GM23248 (cell line): ENCODE measurements at regions not wholly inside any gene's neighbourhood (a gene's known extent, or its start where the extent isn't known, plus 50 kb on each side); places are given as distances from the start of the nearest gene placed in this dataset.

Source experiments
- EZH2 ChIP-seq: fragments of 200-600 bp; sonication (generic); IDR thresholded peaks from 2 replicates; pipeline ENCODE4 v1.6.1; 2018; ENCODE audit warnings: antibody characterized with exemption, mild to moderate bottlenecking; ENCODE audit not compliant: insufficient read depth, poor library complexity, severe bottlenecking
- EZH2phosphoT487 ChIP-seq: fragments of 200-600 bp; sonication (generic); IDR thresholded peaks from 2 replicates; pipeline ENCODE4 v1.6.1; 2018; ENCODE audit warnings: antibody characterized with exemption, moderate library complexity, mild to moderate bottlenecking, low read depth; ENCODE audit not compliant: insufficient read depth

DNA sequence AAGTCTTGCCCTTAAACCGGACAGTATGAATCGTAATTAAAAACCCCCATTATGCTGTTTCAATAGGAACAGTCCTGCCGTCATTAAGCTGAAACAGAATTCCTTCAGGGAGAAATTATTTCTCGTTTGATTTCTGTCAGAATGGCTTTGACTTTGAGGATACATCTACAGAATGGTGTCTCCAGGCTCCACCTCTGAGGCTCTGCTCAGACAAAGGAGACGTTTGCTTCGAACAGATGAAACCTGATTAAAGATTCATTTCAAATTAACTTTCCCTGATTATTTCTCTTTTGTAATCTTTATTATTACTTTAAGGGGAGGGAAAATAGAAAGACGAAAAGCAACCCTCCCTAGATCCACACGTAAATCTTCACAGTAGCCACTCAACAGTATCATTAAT is 106.9 kb downstream of the TMEM114 start:
- TF ChIP-seq EZH2, result no peak
- TF ChIP-seq EZH2phosphoT487, result no peak
